HEK293T (cell line): ENCODE measurements at regions not wholly inside any gene's neighbourhood (a gene's known extent, or its start where the extent isn't known, plus 50 kb on each side); places are given as distances from the start of the nearest gene placed in this dataset.

Experiments
- CTCF ChIA-PET: fragments of 350-600 bp; formaldehyde crosslinking; extraction: SDS; loops from one replicate; lab custom pipeline; 2021; ENCODE audit warnings: antibody characterized with exemption, inconsistent platforms; lab: Yijun Ruan, JAX
- POLR2A ChIA-PET: fragments of 350-600 bp; formaldehyde crosslinking; extraction: SDS; loops from one replicate; lab custom pipeline; 2020; ENCODE audit warnings: antibody characterized with exemption, inconsistent platforms; lab: Yijun Ruan, JAX
- DNase-seq: peaks from one replicate; pipeline ENCODE4 v3.0.0; 2012; ENCODE audit warnings: mixed read lengths; ENCODE audit errors: extremely low spot score
- ARNT ChIP-seq: fragments of 450-650 bp; IDR thresholded peaks from 2 replicates; pipeline ENCODE4 v1.6.1; 2017; ENCODE audit warnings: mild to moderate bottlenecking
- BHLHE40 ChIP-seq: fragments of 450-650 bp; IDR thresholded peaks from 2 replicates; pipeline ENCODE4 v1.6.1; 2016; ENCODE audit warnings: mild to moderate bottlenecking, moderate library complexity, borderline replicate concordance
- CTBP1 ChIP-seq: fragments of 450-650 bp; IDR thresholded peaks from 2 replicates; pipeline ENCODE4 v1.6.1; 2016; ENCODE audit warnings: borderline replicate concordance
- ELF4 ChIP-seq: fragments of 450-650 bp; IDR thresholded peaks from 2 replicates; pipeline ENCODE4 v1.6.1; 2017; ENCODE audit warnings: antibody characterized with exemption
- FOXA1 ChIP-seq: fragments of 450-650 bp; IDR thresholded peaks from 2 replicates; pipeline ENCODE4 v1.6.1; 2016; ENCODE audit warnings: mild to moderate bottlenecking
- FOXK2 ChIP-seq: fragments of 450-650 bp; IDR thresholded peaks from 2 replicates; pipeline ENCODE4 v1.6.1; 2016; ENCODE audit warnings: mild to moderate bottlenecking
- FOXM1 ChIP-seq: fragments of 450-650 bp; IDR thresholded peaks from 2 replicates; pipeline ENCODE4 v1.6.1; 2017; ENCODE audit warnings: mild to moderate bottlenecking, borderline replicate concordance
- HDGF ChIP-seq: fragments of 450-650 bp; IDR thresholded peaks from 2 replicates; pipeline ENCODE4 v1.6.1; 2017; ENCODE audit warnings: antibody characterized with exemption, borderline replicate concordance
- L3MBTL2 ChIP-seq: fragments of 450-650 bp; conservative IDR thresholded peaks from 2 replicates; pipeline ENCODE4 v1.6.1; 2016; ENCODE audit warnings: mild to moderate bottlenecking
- LEF1 ChIP-seq: fragments of 450-650 bp; IDR thresholded peaks from 2 replicates; pipeline ENCODE4 v1.6.1; 2017; ENCODE audit warnings: mild to moderate bottlenecking, borderline replicate concordance
- NFRKB ChIP-seq: fragments of 450-650 bp; IDR thresholded peaks from 2 replicates; pipeline ENCODE4 v1.6.1; 2016; ENCODE audit warnings: mild to moderate bottlenecking, moderate library complexity
- SP1 ChIP-seq: fragments of 450-650 bp; IDR thresholded peaks from 2 replicates; pipeline ENCODE4 v1.6.1; 2017
- SUZ12 ChIP-seq: fragments of 450-650 bp; IDR thresholded peaks from 2 replicates; pipeline ENCODE4 v1.6.1; 2016; ENCODE audit warnings: mild to moderate bottlenecking
- TARDBP ChIP-seq: fragments of 450-650 bp; IDR thresholded peaks from 2 replicates; pipeline ENCODE4 v1.6.1; 2016
- ZNF384 ChIP-seq: fragments of 450-650 bp; IDR thresholded peaks from 2 replicates; pipeline ENCODE4 v1.6.1; 2016
- TF ChIP-seq, protein P1 (sequence below): fragments of 450-650 bp; IDR thresholded peaks from 2 replicates; pipeline ENCODE4 v1.6.1; 2016

DNA sequence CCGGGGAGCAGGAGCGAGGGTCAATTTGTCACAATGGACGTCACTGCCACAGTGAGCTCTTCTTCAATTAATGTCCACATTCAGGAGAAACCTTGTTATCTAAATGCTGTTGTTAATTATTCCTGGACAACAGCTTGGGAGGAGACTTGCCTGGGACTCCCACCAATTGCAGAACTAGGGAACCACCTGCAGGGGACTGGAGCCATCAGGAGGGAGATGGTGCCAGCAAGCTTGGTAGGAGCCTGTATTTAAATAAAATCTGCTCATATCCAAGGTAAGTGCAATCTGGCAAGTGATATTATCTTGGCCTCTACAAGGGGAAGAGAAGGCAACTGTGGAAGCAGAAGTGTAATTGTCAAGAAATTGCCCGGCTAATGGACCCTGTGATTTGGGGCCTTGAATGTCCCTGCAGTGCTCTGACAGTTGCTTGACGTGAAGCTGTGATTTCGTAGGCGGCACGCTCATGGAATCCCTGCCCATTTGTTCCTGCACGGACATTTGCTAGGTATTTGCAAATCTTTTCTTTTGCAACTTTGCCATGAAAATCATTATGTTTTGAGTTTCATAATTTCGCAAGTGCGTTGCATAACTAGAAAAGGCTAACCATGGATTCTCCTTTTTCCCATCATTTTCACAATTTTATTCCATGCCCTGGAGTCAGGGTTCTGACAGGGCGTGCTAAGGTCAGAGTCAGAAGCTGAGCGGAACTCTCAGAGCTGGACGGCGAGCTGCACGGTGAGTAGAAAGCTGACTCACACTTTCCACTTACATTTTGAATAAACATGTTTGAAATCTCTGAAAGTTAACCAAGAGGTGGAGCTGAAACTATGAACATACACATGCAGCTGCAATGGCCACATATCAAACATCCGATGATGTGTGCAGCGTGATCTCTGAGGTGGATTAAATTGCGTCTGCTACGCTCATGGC is 84.9 kb upstream of the TCERG1L start:
- ChIA-PET CTCF (no interaction called here), POLR2A (no interaction called here)
- DNase-seq: peak; percentile 26
- TF ChIP-seq LEF1 (no peak), TARDBP (no peak), ELF4 (no peak), ZNF384 (no peak), FOXA1 (no peak), ARNT (no peak), NFRKB (no peak), BHLHE40 (no peak), FOXK2 (no peak)
- TF ChIP-seq, protein P1, sequence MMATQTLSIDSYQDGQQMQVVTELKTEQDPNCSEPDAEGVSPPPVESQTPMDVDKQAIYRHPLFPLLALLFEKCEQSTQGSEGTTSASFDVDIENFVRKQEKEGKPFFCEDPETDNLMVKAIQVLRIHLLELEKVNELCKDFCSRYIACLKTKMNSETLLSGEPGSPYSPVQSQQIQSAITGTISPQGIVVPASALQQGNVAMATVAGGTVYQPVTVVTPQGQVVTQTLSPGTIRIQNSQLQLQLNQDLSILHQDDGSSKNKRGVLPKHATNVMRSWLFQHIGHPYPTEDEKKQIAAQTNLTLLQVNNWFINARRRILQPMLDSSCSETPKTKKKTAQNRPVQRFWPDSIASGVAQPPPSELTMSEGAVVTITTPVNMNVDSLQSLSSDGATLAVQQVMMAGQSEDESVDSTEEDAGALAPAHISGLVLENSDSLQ: no peak

GRCh38 chr10:131398166-131398565 is 86.6 kb upstream of the TCERG1L start:
- no peak for DNase-seq
- no peak for TF ChIP-seq ZNF384
- ChIA-PET POLR2A (no interaction called here), CTCF (no interaction called here)

DNA sequence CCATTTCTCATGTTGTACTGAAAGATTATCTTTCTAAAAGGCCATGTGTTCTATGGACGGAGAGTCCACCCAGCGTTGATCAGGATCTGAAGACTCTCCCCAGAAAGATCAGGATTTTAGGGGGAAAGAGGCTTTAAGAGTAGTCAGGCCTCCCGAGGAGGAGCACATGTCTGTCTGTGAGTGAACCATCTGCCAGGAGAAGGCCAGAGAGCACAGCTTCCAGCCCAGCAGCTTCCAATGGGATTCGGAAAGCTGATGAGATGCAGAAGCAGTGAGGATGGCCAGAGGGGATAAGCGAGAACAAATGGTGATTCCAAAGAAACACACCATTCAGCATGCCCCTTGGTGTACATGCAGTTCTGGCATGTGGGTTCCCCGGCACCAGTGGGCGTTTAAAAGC is 88.5 kb upstream of the TCERG1L start:
- POLR2A ChIA-PET: no interaction called here
- CTCF ChIA-PET: interaction anchor here (0.8 kb wide), 1 partner anchor 457 kb away, joined by 3 read pairs; no protein-coding TSS in a partner anchor
- TF ChIP-seq HDGF (no peak), FOXA1 (no peak), SUZ12 (no peak), TARDBP (no peak), L3MBTL2 (no peak), LEF1 (no peak), ELF4 (no peak), ZNF384 (no peak), SP1 (no peak), ARNT (no peak), NFRKB (no peak), FOXM1 (no peak), BHLHE40 (no peak), FOXK2 (no peak)
- TF ChIP-seq, protein P1: no peak
- no peak for DNase-seq

DNA sequence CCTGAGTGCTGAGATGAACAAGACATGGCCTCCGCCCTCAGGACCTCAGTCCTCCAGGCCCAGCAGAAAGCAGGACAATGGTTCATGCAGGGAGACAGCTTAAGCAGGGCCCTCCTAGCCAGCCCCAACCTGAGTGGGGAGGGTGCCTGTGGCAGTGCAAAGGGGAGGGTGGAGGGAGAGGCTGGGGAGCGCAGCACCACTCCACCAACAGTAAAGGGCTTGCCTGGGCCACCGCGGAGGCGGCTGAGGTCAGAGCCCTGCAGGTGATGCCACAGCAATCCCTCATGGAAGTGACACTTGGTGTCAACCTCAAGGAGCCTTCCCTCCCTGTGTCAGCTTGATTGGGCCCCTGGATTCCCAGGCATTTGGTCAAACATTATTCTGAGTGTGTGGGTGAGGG is 89.0 kb upstream of the TCERG1L start:
- ChIA-PET CTCF (no interaction called here), POLR2A (no interaction called here)
- TF ChIP-seq L3MBTL2 (no peak), SUZ12 (no peak), ELF4 (no peak), TARDBP (no peak), NFRKB (no peak), FOXA1 (no peak), ZNF384 (no peak), FOXK2 (no peak), BHLHE40 (no peak), ARNT (no peak), LEF1 (no peak), FOXM1 (no peak), SP1 (no peak), HDGF (no peak), CTBP1 (no peak)
- TF ChIP-seq, protein P1: no peak
- DNase-seq: no peak

DNA sequence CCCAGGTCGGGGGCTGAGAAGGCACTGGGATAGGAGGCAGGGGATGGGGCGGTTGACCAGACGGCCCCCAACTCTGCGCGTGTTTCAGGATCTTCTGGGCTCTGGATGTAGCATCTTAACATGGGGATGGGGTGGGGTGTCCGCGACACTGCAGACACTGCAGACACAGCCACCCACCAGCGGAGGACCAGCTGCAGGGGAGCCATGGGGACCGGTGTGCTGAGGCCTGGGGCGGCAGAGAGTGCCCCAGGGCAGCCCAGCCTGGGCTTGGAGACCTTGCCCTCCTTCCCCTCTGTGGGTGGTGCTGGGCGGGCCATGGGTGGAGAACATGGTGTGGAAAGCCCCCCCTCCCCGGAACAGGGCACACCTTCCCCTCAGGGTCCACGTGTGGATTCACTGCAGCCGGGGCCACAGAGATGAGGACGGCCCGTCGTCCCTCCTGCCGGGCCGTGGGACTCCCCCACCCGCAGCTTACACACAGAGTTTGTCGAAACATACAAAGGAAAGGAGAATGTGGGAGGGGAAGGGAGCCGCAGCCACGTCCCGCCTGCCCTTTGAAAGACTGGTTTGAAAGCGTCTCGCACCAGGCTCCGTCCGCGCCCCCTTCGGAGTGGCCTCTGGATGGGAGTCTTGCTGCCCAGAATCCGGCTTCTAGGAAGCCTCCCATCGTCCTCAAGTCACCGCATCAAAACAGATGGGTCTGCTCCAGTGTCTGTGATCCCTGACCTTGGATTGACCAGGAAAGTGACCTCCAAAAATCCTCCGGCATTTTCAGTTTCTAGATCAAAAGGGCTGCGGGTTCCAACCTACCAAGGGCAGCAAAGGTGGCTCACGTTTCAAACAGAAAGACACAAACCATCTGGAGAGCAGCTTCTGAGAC is 91.5 kb upstream of the TCERG1L start:
- DNase-seq: no peak
- POLR2A ChIA-PET: no interaction called here
- TF ChIP-seq FOXK2 (no peak), LEF1 (no peak), ARNT (no peak)
- CTCF ChIA-PET: no interaction called here

DNA sequence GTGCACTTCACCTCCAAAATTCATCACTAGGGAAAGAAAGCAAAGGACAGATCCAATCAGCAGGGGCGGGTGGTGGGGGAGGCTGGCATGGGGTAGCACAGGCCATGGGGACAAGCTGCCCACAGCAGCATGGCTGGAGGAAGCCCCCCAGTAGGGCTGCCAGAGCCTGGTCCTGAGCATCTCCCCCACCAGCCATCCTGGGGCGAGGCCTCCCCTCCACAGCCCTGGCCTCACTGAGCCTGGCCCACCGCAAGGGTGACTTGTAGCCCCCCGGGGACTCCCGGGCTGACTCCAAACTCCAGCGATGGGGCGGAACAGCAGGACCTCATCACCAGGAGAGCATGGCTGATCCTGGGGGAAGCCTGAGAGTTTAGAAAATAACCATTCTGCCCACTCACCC is 92.4 kb upstream of the TCERG1L start:
- TF ChIP-seq L3MBTL2 (no peak), FOXK2 (no peak), CTBP1 (no peak), SP1 (no peak), SUZ12 (no peak), FOXM1 (no peak), TARDBP (no peak), ARNT (no peak), LEF1 (no peak), BHLHE40 (no peak), NFRKB (no peak)
- TF ChIP-seq, protein P1: no peak
- DNase-seq: no peak
- CTCF ChIA-PET: no interaction called here
- POLR2A ChIA-PET: no interaction called here
